Stimulated activated CD4-positive, alpha-beta T cell treated with anti-CD3 and anti-CD28 coated beads, TNF-alpha, amount 100 ng/mL, for 1 hour (primary cell): ENCODE measurements at regions not wholly inside any gene's neighbourhood (a gene's known extent, or its start where the extent isn't known, plus 50 kb on each side); places are given as distances from the start of the nearest gene placed in this dataset.
"Not testable (repeated sequence)": the region's sequence is repeated elsewhere in the genome, so short reads cannot be mapped to it uniquely, and the experiment has no call there.

Source experiments
- DNase-seq, 3 donors: peaks; one replicate each; pipeline ENCODE4 v3.0.0-alpha.2; 2020; ENCODE audit warnings: low read depth in 3 of 3, low spot score in 1 of 3

GRCh38 chr14:51443195-51444018, 203.4 kb downstream of the TMX1 start:
- DNase-seq: no peak

- DNase-seq: no peak
Measured at GRCh38 chr14:51444353-51445000, 204.4 kb downstream of the TMX1 start.

- DNase-seq: no peak
Measured at GRCh38 chr14:51445001-51445390, 204.9 kb downstream of the TMX1 start.

GRCh38 chr14:51446771-51447170, 204.9 kb upstream of the FRMD6 start:
- no peak for DNase-seq

GRCh38 chr14:51447411-51447810, 204.3 kb upstream of the FRMD6 start:
- no peak for DNase-seq

- no peak for DNase-seq
Measured at GRCh38 chr14:51448831-51449670, 202.7 kb upstream of the FRMD6 start.

- DNase-seq: no peak
Measured at GRCh38 chr14:51449681-51450080, 202.0 kb upstream of the FRMD6 start.

- DNase-seq: no peak
Measured at GRCh38 chr14:51451561-51451960, 200.1 kb upstream of the FRMD6 start.

- DNase-seq: no peak
Measured at GRCh38 chr14:51453869-51454268, 197.8 kb upstream of the FRMD6 start.

GRCh38 chr14:51454351-51454750, 197.4 kb upstream of the FRMD6 start:
- no peak for DNase-seq

- no peak for DNase-seq
Measured at GRCh38 chr14:51455041-51455835, 196.5 kb upstream of the FRMD6 start.

- DNase-seq: no peak
Measured at GRCh38 chr14:51457843-51458562, 193.7 kb upstream of the FRMD6 start.

- DNase-seq: no peak
Measured at GRCh38 chr14:51458563-51458955, 193.2 kb upstream of the FRMD6 start.

GRCh38 chr14:51460011-51460410, 191.7 kb upstream of the FRMD6 start:
- DNase-seq: no peak

- no peak for DNase-seq
Measured at GRCh38 chr14:51462182-51462581, 189.5 kb upstream of the FRMD6 start.

GRCh38 chr14:51462706-51463105, 189.0 kb upstream of the FRMD6 start:
- no peak for DNase-seq

- DNase-seq: no peak
Measured at GRCh38 chr14:51463461-51463860, 188.2 kb upstream of the FRMD6 start.

- no peak for DNase-seq
Measured at GRCh38 chr14:51464411-51464810, 187.3 kb upstream of the FRMD6 start.

GRCh38 chr14:51465486-51465885, 186.2 kb upstream of the FRMD6 start:
- no peak for DNase-seq

GRCh38 chr14:51467392-51467791, 184.3 kb upstream of the FRMD6 start:
- DNase-seq: not testable (repeated sequence)
